ENCODE measurements at regions not wholly inside any gene's neighbourhood (a gene's known extent, or its start where the extent isn't known, plus 50 kb on each side); places are given as distances from the start of the nearest gene placed in this dataset.

GRCh38 chr2:215619022-215619958 is 183.4 kb upstream of the FN1 start (continued):
- no peak; the same call in 1 of the 2 replicates for TF ChIP-seq ZNF703 (CRISPR knock-in tag; IDR thresholded peaks at IDR 0.05; ENCODE audit: borderline replicate concordance)
- TF ChIP-seq ZNF138 (CRISPR knock-in tag; IDR thresholded peaks at IDR 0.05; ENCODE audit: low read depth): no peak
- peak; percentile 68 for TF ChIP-seq ZMYM3 (CRISPR knock-in tag; IDR thresholded peaks at IDR 0.05)
- TF ChIP-seq HHEX (CRISPR knock-in tag; IDR thresholded peaks at IDR 0.05): no peak
- TF ChIP-seq SP140L (CRISPR knock-in tag; IDR thresholded peaks at IDR 0.05; ENCODE audit: borderline replicate concordance): peak; percentile 33; the same call in 1 of the 2 replicates
- TF ChIP-seq MAX (IDR thresholded peaks at IDR 0.05): peak; percentile 73
- peak; percentile 45; the same call in 1 of the 2 replicates for TF ChIP-seq ZNF205 (CRISPR knock-in tag; IDR thresholded peaks at IDR 0.05)
- TF ChIP-seq ZNF543 (CRISPR knock-in tag; IDR thresholded peaks at IDR 0.05): 0 out of 2 replicates have a peak, but pooled peaks have one; percentile 4
- no peak for TF ChIP-seq ZNF296 (CRISPR knock-in tag; conservative IDR thresholded peaks at IDR 0.05)
- no peak for TF ChIP-seq ZNF704 (CRISPR knock-in tag; IDR thresholded peaks at IDR 0.05; ENCODE audit: borderline replicate concordance)
- TF ChIP-seq ARID5B (CRISPR knock-in tag; IDR thresholded peaks at IDR 0.05): peak; percentile 97
- TF ChIP-seq PRDM4 (CRISPR knock-in tag; IDR thresholded peaks at IDR 0.05; ENCODE audit: borderline replicate concordance): no peak
- no peak for TF ChIP-seq ZFAT (CRISPR knock-in tag; conservative IDR thresholded peaks at IDR 0.05)
- TF ChIP-seq ZC3H13 (CRISPR knock-in tag; IDR thresholded peaks at IDR 0.05): no peak
- peak; percentile 87 for TF ChIP-seq PHF5A (CRISPR knock-in tag; IDR thresholded peaks at IDR 0.05; ENCODE audit: low read depth, unreplicated experiment)
- 0 out of 2 replicates have a peak, but pooled peaks have one; percentile 21 for TF ChIP-seq BRCA1 (CRISPR knock-in tag; IDR thresholded peaks at IDR 0.05)
- peak; percentile 84 for TF ChIP-seq RARA (CRISPR knock-in tag; IDR thresholded peaks at IDR 0.05)
- no peak for TF ChIP-seq ZKSCAN5 (CRISPR knock-in tag; IDR thresholded peaks at IDR 0.05)
- TF ChIP-seq ZNF136 (CRISPR knock-in tag; IDR thresholded peaks at IDR 0.05; ENCODE audit: low read depth): peak; percentile 93
- peak; percentile 99 for TF ChIP-seq THRA (CRISPR knock-in tag; IDR thresholded peaks at IDR 0.05; ENCODE audit: borderline replicate concordance)

Measured in HepG2 (cell line).